CD4-positive, CD25-positive, alpha-beta regulatory T cell (primary cell): ENCODE measurements at regions not wholly inside any gene's neighbourhood (a gene's known extent, or its start where the extent isn't known, plus 50 kb on each side); places are given as distances from the start of the nearest gene placed in this dataset.

Source experiments
- ATAC-seq, 2 donors: fragments of 150-1000 bp; cut with Tn5 transposase; one replicate each; pipeline ENCODE4 v1.10.0; 2021; ENCODE audit warnings: low read depth in 2 of 2, moderate number of reproducible peaks in 2 of 2, moderate library complexity in 1 of 2
- DNase-seq, 3 donors: peaks; one replicate each; pipeline versions ENCODE4 v3.0.0 to v3.0.0-alpha.2; 2012 to 2022; ENCODE audit warnings: mixed read lengths in 1 of 3
- H3K27ac ChIP-seq: one replicate; pipeline ENCODE4 v1.7.0; 2013; ENCODE audit warnings: mild to moderate bottlenecking, low read length; ENCODE audit not compliant: insufficient read depth, poor library complexity, severe bottlenecking
- H3K27me3 ChIP-seq: one replicate; pipeline ENCODE4 v1.7.0; 2013; ENCODE audit warnings: low read length; ENCODE audit not compliant: control insufficient read depth, insufficient read depth
- H3K36me3 ChIP-seq: one replicate; pipeline ENCODE4 v1.7.0; 2013; ENCODE audit warnings: mild to moderate bottlenecking, low read length, moderate library complexity; ENCODE audit not compliant: control insufficient read depth, insufficient read depth
- H3K4me1 ChIP-seq: 2 replicates; pipeline ENCODE4 v1.7.0; 2013; ENCODE audit warnings: mild to moderate bottlenecking, low read length; ENCODE audit not compliant: insufficient read depth, control insufficient read depth, poor library complexity, severe bottlenecking
- H3K4me3 ChIP-seq: one replicate; pipeline ENCODE4 v1.7.0; 2013; ENCODE audit warnings: low read depth, mild to moderate bottlenecking, low read length, moderate library complexity
- H3K9me3 ChIP-seq, 2 experiments: 1 replicate in 1 of 2; 2 replicates in 1 of 2; pipeline ENCODE4 v1.7.0; 2013; ENCODE audit warnings: low read length in 2 of 2, mild to moderate bottlenecking in 1 of 2, moderate library complexity in 1 of 2; ENCODE audit not compliant: control insufficient read depth in 2 of 2
- H3K27ac Mint-ChIP-seq, 3 donors: one replicate each; pipeline ENCODE4 v1.8.0; 2020 to 2022; ENCODE audit warnings: mild to moderate bottlenecking in 3 of 3, mixed read lengths in 3 of 3, moderate library complexity in 2 of 3
- H3K27me3 Mint-ChIP-seq: one replicate; pipeline ENCODE4 v1.8.0; 2022; ENCODE audit warnings: mild to moderate bottlenecking, mixed read lengths
- H3K36me3 Mint-ChIP-seq: one replicate; pipeline ENCODE4 v1.8.0; 2020; ENCODE audit warnings: mixed read lengths
- H3K4me1 Mint-ChIP-seq, 4 donors: one replicate each; pipeline ENCODE4 v1.8.0; 2020 to 2022; ENCODE audit warnings: mixed read lengths in 4 of 4, mild to moderate bottlenecking in 1 of 4
- H3K4me3 Mint-ChIP-seq, 4 donors: one replicate each; pipeline ENCODE4 v1.8.0; 2020 to 2022; ENCODE audit warnings: mild to moderate bottlenecking in 4 of 4, mixed read lengths in 4 of 4, moderate library complexity in 3 of 4
- H3K9me3 Mint-ChIP-seq, 7 donors: one replicate each; pipeline ENCODE4 v1.8.0; 2020 to 2022; ENCODE audit warnings: mixed read lengths in 7 of 7, mild to moderate bottlenecking in 3 of 7, moderate library complexity in 2 of 7

DNA sequence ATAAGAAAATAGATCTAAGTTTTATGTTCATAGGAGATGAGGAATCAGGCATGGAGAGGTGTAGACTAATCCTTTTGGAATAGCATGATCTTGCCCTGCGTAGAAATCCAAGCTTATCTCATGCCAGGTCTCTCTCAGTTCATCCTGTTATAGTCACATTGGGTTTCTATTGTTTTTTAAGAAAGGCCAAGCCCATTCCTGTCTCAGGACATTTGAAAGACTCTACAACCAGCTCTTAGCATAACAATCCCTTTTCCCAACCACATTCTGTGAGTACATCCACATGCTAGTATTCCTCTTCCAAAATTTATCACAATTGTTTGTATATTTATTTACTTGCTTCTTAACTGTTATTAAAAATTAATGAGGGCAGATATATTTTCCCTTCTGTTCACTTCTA lies 130.3 kb downstream of the MMUT start:
- H3K27ac ChIP-seq, result no peak overlapping the region
- ATAC-seq, result no peak
- H3K9me3 ChIP-seq, result no peaks in the 10 kb centered on the region
- no peaks in the 10 kb centered on the region for H3K36me3 ChIP-seq
- no peaks in the 10 kb centered on the region for H3K4me1 Mint-ChIP-seq
- H3K4me3 Mint-ChIP-seq, result no peak overlapping the region
- H3K27ac Mint-ChIP-seq, result no peak overlapping the region
- H3K4me1 ChIP-seq, result no peaks in the 10 kb centered on the region
- H3K4me3 ChIP-seq, result no peak overlapping the region
- H3K36me3 Mint-ChIP-seq, result no peaks in the 10 kb centered on the region
- H3K27me3 Mint-ChIP-seq, result no peaks in the 10 kb centered on the region
- H3K9me3 Mint-ChIP-seq, result peaks cover 2 to 15% (median 4%) of the 10 kb centered on the region in 7 donors
- no peak for DNase-seq
- no peaks in the 10 kb centered on the region for H3K27me3 ChIP-seq

DNA sequence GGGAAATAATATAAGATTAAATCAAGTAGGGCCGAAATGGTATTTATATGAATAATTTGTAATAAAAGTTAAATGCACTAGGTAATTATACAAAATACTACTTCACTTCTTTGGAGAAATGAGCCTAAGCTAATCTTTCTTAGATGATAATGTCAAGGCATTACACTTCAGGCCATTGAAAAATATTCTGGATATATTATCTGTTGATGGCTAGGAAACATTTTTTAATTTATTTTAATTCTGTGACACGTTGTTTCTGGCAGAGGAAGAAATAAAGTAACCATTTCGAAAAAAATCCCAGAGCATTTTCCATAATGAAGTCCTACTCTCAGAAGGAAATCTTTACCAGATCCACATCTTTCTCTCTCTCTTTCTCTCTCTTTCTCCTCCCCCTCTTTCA lies 133.9 kb downstream of the MMUT start:
- Mint-ChIP-seq H3K9me3 (peaks cover 0 to 6% (median 3%) of the 10 kb centered on the region in 7 donors), H3K4me3 (peak overlapping the region in 1 of 4 donors; percentile 21), H3K4me1 (no peaks in the 10 kb centered on the region)

DNA sequence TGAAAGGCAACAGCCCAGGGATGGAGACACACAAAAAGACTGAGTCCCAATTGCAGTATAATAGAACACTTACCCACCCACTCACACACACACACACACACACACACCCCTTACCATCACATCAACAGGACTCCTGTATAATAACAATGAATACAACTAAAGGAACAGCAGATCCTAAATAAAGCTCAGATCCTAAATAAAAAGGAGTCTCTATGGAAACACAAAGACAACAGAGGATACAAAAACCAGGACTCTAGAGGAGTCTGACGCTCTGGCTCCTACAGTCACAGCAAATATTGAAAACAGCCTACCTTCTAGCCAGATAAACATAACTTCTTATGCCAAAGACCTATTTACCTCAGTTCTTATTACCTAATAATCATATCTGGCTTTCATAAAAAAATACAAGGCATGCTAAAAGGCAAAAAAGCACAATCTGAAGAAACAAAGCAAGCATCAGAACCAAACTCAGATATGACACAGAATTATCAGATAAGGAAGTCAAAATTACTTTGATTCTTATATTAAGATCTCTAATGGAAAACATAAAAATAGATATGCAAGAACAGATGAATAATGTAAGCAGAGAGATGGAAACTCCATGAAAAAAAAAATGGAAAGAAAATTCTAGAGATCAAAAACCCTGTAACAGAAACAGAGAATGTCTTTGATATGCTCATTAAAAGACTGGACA lies 134.9 kb downstream of the MMUT start:
- Mint-ChIP-seq H3K4me3 (no peak overlapping the region), H3K4me1 (no peaks in the 10 kb centered on the region), H3K36me3 (no peaks in the 10 kb centered on the region), H3K9me3 (peaks cover 0 to 6% (median 3%) of the 10 kb centered on the region in 7 donors), H3K27me3 (no peaks in the 10 kb centered on the region), H3K27ac (no peak overlapping the region)
- no peaks in the 10 kb centered on the region for H3K4me1 ChIP-seq
- H3K9me3 ChIP-seq, result no peaks in the 10 kb centered on the region
- H3K27ac ChIP-seq, result no peak overlapping the region
- no peaks in the 10 kb centered on the region for H3K36me3 ChIP-seq
- H3K27me3 ChIP-seq, result no peaks in the 10 kb centered on the region
- DNase-seq, result no peak
- H3K4me3 ChIP-seq, result no peak overlapping the region
- no peak for ATAC-seq

More for the DNA sequence above, 133.9 kb downstream of the MMUT start:
- ATAC-seq, result no peak
- Histone ChIP-seq H3K27me3 (no peaks in the 10 kb centered on the region), H3K4me1 (no peaks in the 10 kb centered on the region), H3K4me3 (no peak overlapping the region), H3K27ac (no peak overlapping the region), H3K36me3 (no peaks in the 10 kb centered on the region), H3K9me3 (no peaks in the 10 kb centered on the region)
- no peak for DNase-seq
- H3K27me3 Mint-ChIP-seq, result no peaks in the 10 kb centered on the region
- H3K27ac Mint-ChIP-seq, result no peak overlapping the region
- H3K36me3 Mint-ChIP-seq, result no peaks in the 10 kb centered on the region

DNA sequence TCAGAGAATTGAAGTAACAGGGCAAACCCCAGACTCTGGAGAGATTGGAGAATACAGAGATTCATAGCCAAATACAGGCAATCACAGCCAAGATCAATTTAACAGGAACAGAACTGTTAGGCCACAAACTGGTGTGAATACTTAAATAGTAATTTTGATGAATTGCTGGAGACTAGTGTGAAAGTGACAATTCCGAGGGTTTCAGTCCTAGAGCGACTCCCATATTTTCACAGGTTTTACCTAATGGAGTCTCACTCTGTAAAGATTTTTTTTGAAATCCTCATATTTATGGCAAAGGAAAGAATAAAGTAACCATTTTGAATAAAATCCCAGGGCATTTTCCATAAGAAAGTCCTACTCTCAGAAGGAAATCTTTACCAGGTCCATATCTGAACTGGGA lies 135.5 kb downstream of the MMUT start:
- DNase-seq (no peak), ATAC-seq (no peak)
- H3K36me3 Mint-ChIP-seq, result no peaks in the 10 kb centered on the region
- no peak overlapping the region for H3K4me3 ChIP-seq
- no peaks in the 10 kb centered on the region for H3K36me3 ChIP-seq
- no peak overlapping the region for H3K27ac Mint-ChIP-seq
- no peaks in the 10 kb centered on the region for H3K4me1 ChIP-seq
- H3K27ac ChIP-seq, result no peak overlapping the region
- H3K9me3 Mint-ChIP-seq, result peaks cover 0 to 6% (median 3%) of the 10 kb centered on the region in 7 donors
- H3K4me1 Mint-ChIP-seq, result no peaks in the 10 kb centered on the region
- H3K4me3 Mint-ChIP-seq, result no peak overlapping the region
- H3K27me3 Mint-ChIP-seq, result no peaks in the 10 kb centered on the region
- no peaks in the 10 kb centered on the region for H3K27me3 ChIP-seq
- H3K9me3 ChIP-seq, result no peaks in the 10 kb centered on the region

DNA sequence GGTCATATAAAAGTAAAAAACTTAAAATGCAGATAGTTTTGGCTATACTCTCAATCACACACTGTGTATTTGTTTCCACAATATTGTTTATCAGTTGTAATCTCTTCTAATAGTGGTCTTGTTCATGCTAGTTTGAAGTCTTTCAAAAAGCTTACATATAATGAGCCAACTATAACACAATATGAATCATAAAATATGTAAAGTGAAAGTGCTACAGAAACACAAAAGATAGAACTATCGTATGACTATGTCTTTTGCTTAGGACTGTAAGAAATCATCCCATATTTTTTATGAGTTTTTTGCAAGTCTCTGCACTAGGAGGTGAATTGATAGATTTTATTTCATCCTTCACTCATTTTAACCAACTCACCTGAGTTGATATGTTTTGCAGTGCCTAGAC lies 136.0 kb downstream of the MMUT start:
- H3K4me3 ChIP-seq, result no peak overlapping the region
- no peaks in the 10 kb centered on the region for H3K9me3 ChIP-seq
- no peak overlapping the region for H3K27ac ChIP-seq
- no peaks in the 10 kb centered on the region for H3K4me1 Mint-ChIP-seq
- H3K4me1 ChIP-seq, result no peaks in the 10 kb centered on the region
- H3K9me3 Mint-ChIP-seq, result peaks cover 0 to 8% (median 3%) of the 10 kb centered on the region in 7 donors
- no peaks in the 10 kb centered on the region for H3K27me3 ChIP-seq
- no peaks in the 10 kb centered on the region for H3K27me3 Mint-ChIP-seq
- DNase-seq (no peak), ATAC-seq (no peak)
- no peak overlapping the region for H3K27ac Mint-ChIP-seq
- H3K36me3 Mint-ChIP-seq, result no peaks in the 10 kb centered on the region
- H3K4me3 Mint-ChIP-seq, result no peak overlapping the region
- H3K36me3 ChIP-seq, result no peaks in the 10 kb centered on the region

DNA sequence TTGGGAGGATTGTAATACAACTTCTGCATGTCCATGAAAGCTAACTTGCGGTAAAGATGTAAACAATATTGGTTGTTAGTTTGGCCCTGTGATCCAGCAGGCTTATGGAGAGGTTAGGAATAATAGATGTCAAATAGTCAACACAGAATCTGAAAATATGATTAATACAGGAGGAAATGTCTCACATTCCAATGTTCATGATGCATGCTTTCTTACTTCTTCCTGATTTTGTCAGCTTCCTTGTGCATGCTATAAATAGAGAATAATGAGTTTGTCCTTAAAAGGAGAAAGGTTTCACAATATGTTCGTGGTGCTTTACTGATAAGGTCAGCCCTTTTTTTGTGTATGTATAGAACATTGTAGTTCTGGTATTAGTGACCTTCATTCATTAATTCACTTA lies 136.7 kb downstream of the MMUT start:
- Histone ChIP-seq H3K36me3 (no peaks in the 10 kb centered on the region), H3K27ac (no peak overlapping the region), H3K9me3 (no peaks in the 10 kb centered on the region), H3K27me3 (no peaks in the 10 kb centered on the region), H3K4me3 (no peak overlapping the region), H3K4me1 (no peaks in the 10 kb centered on the region)
- Mint-ChIP-seq H3K9me3 (peaks cover 0 to 8% (median 4%) of the 10 kb centered on the region in 7 donors), H3K27ac (peak overlapping the region in 1 of 3 donors; percentile 62), H3K36me3 (no peaks in the 10 kb centered on the region), H3K27me3 (no peaks in the 10 kb centered on the region), H3K4me3 (no peak overlapping the region), H3K4me1 (no peaks in the 10 kb centered on the region)
- DNase-seq (no peak), ATAC-seq (no peak)

DNA sequence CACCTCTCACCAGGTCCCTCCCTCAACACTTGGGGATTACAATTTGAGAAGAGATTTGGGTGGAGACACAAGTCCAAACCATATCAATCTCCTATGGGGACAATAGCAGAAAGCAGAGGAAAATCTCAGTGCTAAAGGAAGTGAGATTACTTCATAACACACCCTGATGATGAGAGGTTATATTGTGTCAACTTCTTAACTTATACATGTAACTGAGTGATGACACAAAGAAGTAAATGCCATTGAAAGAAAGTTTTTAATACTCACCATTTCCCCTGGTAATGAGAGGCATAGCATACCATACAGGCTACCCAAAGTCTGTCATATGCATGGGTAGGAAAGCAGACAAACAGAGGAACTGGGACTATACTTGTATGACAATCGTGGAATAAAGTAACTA lies 137.2 kb downstream of the MMUT start:
- H3K4me1 Mint-ChIP-seq, result no peaks in the 10 kb centered on the region
- ATAC-seq, result no peak

DNA sequence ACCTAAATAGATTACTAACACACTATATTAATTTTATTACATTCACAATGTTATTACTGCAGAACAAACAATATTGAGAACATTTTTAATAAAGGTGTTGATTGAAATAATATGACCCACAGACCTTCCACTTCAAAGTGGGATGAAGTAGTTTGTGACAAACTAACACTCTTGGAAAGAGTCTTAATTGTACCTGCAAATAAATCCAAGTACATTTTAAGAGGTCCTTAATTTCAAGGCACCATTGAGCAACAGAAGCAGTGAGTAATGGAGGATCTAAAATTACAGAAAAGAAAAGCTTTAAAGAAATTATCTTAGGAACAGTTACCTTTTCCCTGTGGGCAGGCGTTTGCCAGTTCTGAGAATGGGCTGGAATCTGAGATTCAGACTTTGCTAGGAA lies 140.2 kb downstream of the MMUT start:
- no peak overlapping the region for H3K4me3 Mint-ChIP-seq
- H3K9me3 Mint-ChIP-seq, result peaks cover 0 to 7% (median 4%) of the 10 kb centered on the region in 7 donors
- Histone ChIP-seq H3K36me3 (no peaks in the 10 kb centered on the region), H3K27ac (no peak overlapping the region), H3K4me3 (no peak overlapping the region), H3K9me3 (no peaks in the 10 kb centered on the region), H3K4me1 (no peaks in the 10 kb centered on the region), H3K27me3 (no peaks in the 10 kb centered on the region)
- no peak overlapping the region for H3K27ac Mint-ChIP-seq
- DNase-seq (no peak), ATAC-seq (no peak)
- H3K36me3 Mint-ChIP-seq, result no peaks in the 10 kb centered on the region
- no peaks in the 10 kb centered on the region for H3K4me1 Mint-ChIP-seq
- H3K27me3 Mint-ChIP-seq, result no peaks in the 10 kb centered on the region

More for the DNA sequence above, 137.2 kb downstream of the MMUT start:
- peak overlapping the region in 1 of 3 donors; percentile 62 for H3K27ac Mint-ChIP-seq
- Histone ChIP-seq H3K4me1 (no peaks in the 10 kb centered on the region), H3K9me3 (no peaks in the 10 kb centered on the region), H3K27ac (no peak overlapping the region), H3K36me3 (no peaks in the 10 kb centered on the region), H3K4me3 (no peak overlapping the region), H3K27me3 (no peaks in the 10 kb centered on the region)
- no peak for DNase-seq
- H3K9me3 Mint-ChIP-seq, result peaks cover 0 to 8% (median 4%) of the 10 kb centered on the region in 7 donors
- no peak overlapping the region for H3K4me3 Mint-ChIP-seq
- H3K36me3 Mint-ChIP-seq, result no peaks in the 10 kb centered on the region
- no peaks in the 10 kb centered on the region for H3K27me3 Mint-ChIP-seq
